ENCODE measurements at regions not wholly inside any gene's neighbourhood (a gene's known extent, or its start where the extent isn't known, plus 50 kb on each side); places are given as distances from the start of the nearest gene placed in this dataset.

DNA sequence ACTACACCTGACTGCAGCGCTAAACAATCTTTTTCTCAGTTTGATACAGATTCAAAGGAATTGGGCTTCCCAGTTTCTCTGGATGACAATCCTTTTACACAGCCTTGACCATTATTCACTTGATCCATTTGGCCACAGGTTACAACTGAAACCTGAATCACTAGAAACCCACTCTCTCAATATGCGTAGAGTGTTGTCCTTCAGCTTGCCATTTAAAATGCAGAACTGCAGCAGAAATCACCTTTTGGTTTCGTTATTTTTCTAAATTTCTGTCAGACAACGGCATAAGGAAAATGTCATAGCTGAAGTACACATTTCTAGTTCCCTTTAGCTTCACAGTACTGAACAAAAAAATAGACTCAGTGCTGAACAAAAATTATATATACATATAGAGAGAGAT is 255.8 kb upstream of the TENM3 start:
- no peak for DNase-seq (ENCODE audit: low read depth in 1 of 2, low spot score in 1 of 2)
- TF ChIP-seq, protein P1, sequence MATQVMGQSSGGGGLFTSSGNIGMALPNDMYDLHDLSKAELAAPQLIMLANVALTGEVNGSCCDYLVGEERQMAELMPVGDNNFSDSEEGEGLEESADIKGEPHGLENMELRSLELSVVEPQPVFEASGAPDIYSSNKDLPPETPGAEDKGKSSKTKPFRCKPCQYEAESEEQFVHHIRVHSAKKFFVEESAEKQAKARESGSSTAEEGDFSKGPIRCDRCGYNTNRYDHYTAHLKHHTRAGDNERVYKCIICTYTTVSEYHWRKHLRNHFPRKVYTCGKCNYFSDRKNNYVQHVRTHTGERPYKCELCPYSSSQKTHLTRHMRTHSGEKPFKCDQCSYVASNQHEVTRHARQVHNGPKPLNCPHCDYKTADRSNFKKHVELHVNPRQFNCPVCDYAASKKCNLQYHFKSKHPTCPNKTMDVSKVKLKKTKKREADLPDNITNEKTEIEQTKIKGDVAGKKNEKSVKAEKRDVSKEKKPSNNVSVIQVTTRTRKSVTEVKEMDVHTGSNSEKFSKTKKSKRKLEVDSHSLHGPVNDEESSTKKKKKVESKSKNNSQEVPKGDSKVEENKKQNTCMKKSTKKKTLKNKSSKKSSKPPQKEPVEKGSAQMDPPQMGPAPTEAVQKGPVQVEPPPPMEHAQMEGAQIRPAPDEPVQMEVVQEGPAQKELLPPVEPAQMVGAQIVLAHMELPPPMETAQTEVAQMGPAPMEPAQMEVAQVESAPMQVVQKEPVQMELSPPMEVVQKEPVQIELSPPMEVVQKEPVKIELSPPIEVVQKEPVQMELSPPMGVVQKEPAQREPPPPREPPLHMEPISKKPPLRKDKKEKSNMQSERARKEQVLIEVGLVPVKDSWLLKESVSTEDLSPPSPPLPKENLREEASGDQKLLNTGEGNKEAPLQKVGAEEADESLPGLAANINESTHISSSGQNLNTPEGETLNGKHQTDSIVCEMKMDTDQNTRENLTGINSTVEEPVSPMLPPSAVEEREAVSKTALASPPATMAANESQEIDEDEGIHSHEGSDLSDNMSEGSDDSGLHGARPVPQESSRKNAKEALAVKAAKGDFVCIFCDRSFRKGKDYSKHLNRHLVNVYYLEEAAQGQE (IDR thresholded peaks at IDR 0.05; ENCODE audit: insufficient replicate concordance, low read depth) = no peak
- TF ChIP-seq POLR2AphosphoS5 (IDR thresholded peaks at IDR 0.05; ENCODE audit: low read depth) (no peak), GABPA (IDR thresholded peaks at IDR 0.05; ENCODE audit: low read depth) (no peak), SPI1 (IDR thresholded peaks at IDR 0.05; ENCODE audit: borderline replicate concordance, low read depth) (no peak)
- TF ChIP-seq, protein P2, sequence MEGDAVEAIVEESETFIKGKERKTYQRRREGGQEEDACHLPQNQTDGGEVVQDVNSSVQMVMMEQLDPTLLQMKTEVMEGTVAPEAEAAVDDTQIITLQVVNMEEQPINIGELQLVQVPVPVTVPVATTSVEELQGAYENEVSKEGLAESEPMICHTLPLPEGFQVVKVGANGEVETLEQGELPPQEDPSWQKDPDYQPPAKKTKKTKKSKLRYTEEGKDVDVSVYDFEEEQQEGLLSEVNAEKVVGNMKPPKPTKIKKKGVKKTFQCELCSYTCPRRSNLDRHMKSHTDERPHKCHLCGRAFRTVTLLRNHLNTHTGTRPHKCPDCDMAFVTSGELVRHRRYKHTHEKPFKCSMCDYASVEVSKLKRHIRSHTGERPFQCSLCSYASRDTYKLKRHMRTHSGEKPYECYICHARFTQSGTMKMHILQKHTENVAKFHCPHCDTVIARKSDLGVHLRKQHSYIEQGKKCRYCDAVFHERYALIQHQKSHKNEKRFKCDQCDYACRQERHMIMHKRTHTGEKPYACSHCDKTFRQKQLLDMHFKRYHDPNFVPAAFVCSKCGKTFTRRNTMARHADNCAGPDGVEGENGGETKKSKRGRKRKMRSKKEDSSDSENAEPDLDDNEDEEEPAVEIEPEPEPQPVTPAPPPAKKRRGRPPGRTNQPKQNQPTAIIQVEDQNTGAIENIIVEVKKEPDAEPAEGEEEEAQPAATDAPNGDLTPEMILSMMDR (IDR thresholded peaks at IDR 0.05; ENCODE audit: insufficient read depth, low read length) = no peak
- Histone ChIP-seq H3K4me3 (replicated peaks; ENCODE audit: insufficient read depth, low read length) (no peak overlapping the region), H3K27ac (replicated peaks) (no peak overlapping the region), H3K27me3 (ENCODE audit: insufficient read depth, poor library complexity, severe bottlenecking) (no peaks in the 10 kb centered on the region)

- TF ChIP-seq, protein P1 (IDR thresholded peaks at IDR 0.05; ENCODE audit: insufficient replicate concordance, low read depth) = no peak
- TF ChIP-seq GABPA (IDR thresholded peaks at IDR 0.05; ENCODE audit: low read depth) (no peak), SPI1 (IDR thresholded peaks at IDR 0.05; ENCODE audit: borderline replicate concordance, low read depth) (no peak), POLR2AphosphoS5 (IDR thresholded peaks at IDR 0.05; ENCODE audit: low read depth) (no peak)
- TF ChIP-seq, protein P2 (IDR thresholded peaks at IDR 0.05; ENCODE audit: insufficient read depth, low read length) = no peak
- no peak for DNase-seq (ENCODE audit: low read depth in 1 of 2, low spot score in 1 of 2)
- Histone ChIP-seq H3K27me3 (ENCODE audit: insufficient read depth, poor library complexity, severe bottlenecking) (no peaks in the 10 kb centered on the region), H3K4me3 (replicated peaks; ENCODE audit: insufficient read depth, low read length) (no peak overlapping the region), H3K27ac (replicated peaks) (no peak overlapping the region)
Measured at GRCh38 chr4:181989071-181989470, 254.1 kb upstream of the TENM3 start.

- no peaks in the 10 kb centered on the region for H3K27me3 ChIP-seq (ENCODE audit: insufficient read depth, poor library complexity, severe bottlenecking)
- no peak overlapping the region for H3K4me3 ChIP-seq (replicated peaks; ENCODE audit: insufficient read depth, low read length)
- TF ChIP-seq GABPA (IDR thresholded peaks at IDR 0.05; ENCODE audit: low read depth) = no peak
- TF ChIP-seq POLR2AphosphoS5 (IDR thresholded peaks at IDR 0.05; ENCODE audit: low read depth) = no peak
- TF ChIP-seq, protein P1 (IDR thresholded peaks at IDR 0.05; ENCODE audit: insufficient replicate concordance, low read depth) = no peak
- TF ChIP-seq SPI1 (IDR thresholded peaks at IDR 0.05; ENCODE audit: borderline replicate concordance, low read depth) = no peak
- TF ChIP-seq, protein P2 (IDR thresholded peaks at IDR 0.05; ENCODE audit: insufficient read depth, low read length) = no peak
- H3K27ac ChIP-seq (replicated peaks) = no peak overlapping the region
- DNase-seq (ENCODE audit: low read depth in 1 of 2, low spot score in 1 of 2) = no peak
Measured at GRCh38 chr4:181991369-181992108, 251.7 kb upstream of the TENM3 start.

Data from HL-60 (cell line).